ENCODE measurements at regions not wholly inside any gene's neighbourhood (a gene's known extent, or its start where the extent isn't known, plus 50 kb on each side); places are given as distances from the start of the nearest gene placed in this dataset.
"Not testable (repeated sequence)": the region's sequence is repeated elsewhere in the genome, so short reads cannot be mapped to it uniquely, and the experiment has no call there.

DNA sequence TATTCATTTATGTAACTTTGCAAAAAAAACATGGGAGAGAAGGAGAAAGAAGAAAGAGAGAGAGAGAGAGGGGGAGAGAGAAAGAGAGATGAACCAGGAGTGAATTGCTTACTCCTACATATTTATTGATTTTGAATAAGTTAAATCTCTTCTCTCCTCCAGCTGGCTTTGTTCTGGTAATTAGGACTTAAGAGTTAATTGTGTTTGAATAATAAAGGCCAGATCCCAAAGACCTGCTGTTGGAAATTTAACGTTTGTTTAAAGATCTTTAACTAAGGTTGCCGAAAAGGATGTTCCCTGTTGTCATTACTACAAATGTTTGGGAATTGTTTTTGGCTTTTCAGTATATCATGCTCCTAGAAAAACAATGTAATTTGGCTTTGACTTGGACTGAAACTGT lies 473.0 kb downstream of the TUSC1 start:
- H3K27me3 Mint-ChIP-seq, result no peaks in the 10 kb centered on the region
- H3K4me1 Mint-ChIP-seq, result no peaks in the 10 kb centered on the region
- no peak for ATAC-seq (replicated peaks)
- no peak overlapping the region for H3K27ac Mint-ChIP-seq
- H3K4me3 Mint-ChIP-seq, result no peak overlapping the region
- H3K36me3 Mint-ChIP-seq (ENCODE audit: low read depth), result no peaks in the 10 kb centered on the region
- peaks cover 25% of the 10 kb centered on the region for H3K9me3 Mint-ChIP-seq

DNA sequence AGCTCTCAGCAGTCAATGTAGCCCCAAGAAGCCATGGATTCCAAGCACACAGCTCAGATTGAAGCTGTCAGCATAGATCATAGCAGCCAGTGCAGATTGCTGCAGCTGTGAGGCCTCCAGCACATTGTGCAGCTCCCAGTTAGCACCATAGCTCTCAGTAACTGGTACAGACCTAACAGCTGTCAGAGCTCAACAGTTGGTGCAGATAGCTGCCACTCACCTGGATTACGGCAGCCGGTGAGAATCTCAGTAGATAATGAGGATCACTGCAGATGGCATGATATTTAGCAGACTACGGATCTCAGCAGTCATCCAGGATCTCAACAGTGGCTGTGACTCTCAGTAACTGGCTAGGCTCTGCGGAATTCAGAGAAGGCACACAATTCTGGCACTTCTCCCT lies 500.4 kb downstream of the TUSC1 start:
- H3K27me3 Mint-ChIP-seq, result no peaks in the 10 kb centered on the region
- H3K4me3 Mint-ChIP-seq, result no peak overlapping the region
- ATAC-seq (replicated peaks), result no peak
- no peak overlapping the region for H3K27ac Mint-ChIP-seq
- no peaks in the 10 kb centered on the region for H3K4me1 Mint-ChIP-seq
- H3K36me3 Mint-ChIP-seq (ENCODE audit: low read depth), result no peaks in the 10 kb centered on the region
- H3K9me3 Mint-ChIP-seq, result peaks cover 29% of the 10 kb centered on the region

DNA sequence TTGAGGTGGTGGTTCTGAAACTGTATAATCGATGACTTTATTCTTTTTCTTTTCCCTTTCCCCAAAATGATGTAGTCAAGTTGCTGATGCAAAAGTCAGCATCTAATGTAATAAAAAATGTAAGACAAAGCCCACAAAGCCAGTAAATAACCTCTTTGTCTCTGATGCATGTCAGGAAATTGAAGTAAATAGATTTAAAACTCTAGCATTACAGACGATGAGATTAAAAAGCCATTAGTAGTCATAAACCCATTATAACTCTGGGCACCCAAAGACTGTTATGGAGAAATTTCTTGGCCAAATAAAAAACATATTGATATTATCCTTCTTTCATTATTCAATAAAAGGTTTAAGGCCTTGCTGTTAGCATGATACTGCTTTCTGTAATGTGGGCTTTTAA lies 548.7 kb downstream of the TUSC1 start:
- Mint-ChIP-seq H3K27me3 (no peaks in the 10 kb centered on the region), H3K9me3 (peaks cover 18% of the 10 kb centered on the region), H3K27ac (no peak overlapping the region), H3K36me3 (ENCODE audit: low read depth) (no peaks in the 10 kb centered on the region), H3K4me1 (no peaks in the 10 kb centered on the region), H3K4me3 (no peak overlapping the region)
- ATAC-seq (replicated peaks), result no peak

DNA sequence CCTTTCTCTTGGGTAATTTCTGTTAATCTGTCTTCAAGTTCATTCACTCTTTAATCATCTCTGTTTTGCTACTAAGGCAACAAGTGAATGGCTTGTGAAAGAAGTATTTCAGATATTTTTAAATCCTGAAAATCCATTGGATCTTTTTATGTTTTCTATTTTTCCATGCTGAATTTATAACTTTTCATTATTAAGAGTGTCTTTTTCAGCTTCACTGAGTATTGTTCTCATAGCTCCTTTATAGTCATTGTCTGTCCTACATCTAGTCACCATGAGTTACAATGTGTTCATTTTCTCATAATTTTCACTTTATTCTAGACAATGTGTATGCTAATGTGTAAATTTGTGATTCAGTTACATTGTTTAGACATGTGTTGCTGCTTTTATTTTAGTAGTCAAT lies 556.4 kb downstream of the TUSC1 start:
- Mint-ChIP-seq H3K27me3 (no peaks in the 10 kb centered on the region), H3K4me1 (no peaks in the 10 kb centered on the region), H3K4me3 (no peak overlapping the region), H3K27ac (no peak overlapping the region), H3K36me3 (ENCODE audit: low read depth) (no peaks in the 10 kb centered on the region), H3K9me3 (peaks cover 23% of the 10 kb centered on the region)
- ATAC-seq (replicated peaks), result no peak

DNA sequence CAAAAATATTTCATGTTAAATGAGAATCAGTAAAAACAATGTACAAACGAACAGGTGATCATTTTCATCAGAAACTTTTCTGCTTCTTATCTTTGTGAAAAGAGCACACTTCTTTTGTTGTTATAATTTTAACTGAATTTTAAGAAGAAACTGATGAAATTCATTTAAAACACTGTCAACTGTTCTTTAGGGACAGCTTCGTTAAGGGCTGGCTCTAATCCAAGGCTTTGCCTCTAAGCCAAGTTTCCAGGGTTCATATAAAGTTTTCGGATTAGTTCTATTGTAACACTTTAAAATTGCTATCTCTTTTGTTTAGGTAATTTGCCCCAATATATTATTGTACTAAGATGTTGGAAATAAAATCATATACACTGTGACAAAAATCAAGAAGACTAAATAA lies 559.2 kb downstream of the TUSC1 start:
- H3K27ac Mint-ChIP-seq, result no peak overlapping the region
- H3K9me3 Mint-ChIP-seq, result peaks cover 24% of the 10 kb centered on the region
- H3K4me1 Mint-ChIP-seq, result no peaks in the 10 kb centered on the region

DNA sequence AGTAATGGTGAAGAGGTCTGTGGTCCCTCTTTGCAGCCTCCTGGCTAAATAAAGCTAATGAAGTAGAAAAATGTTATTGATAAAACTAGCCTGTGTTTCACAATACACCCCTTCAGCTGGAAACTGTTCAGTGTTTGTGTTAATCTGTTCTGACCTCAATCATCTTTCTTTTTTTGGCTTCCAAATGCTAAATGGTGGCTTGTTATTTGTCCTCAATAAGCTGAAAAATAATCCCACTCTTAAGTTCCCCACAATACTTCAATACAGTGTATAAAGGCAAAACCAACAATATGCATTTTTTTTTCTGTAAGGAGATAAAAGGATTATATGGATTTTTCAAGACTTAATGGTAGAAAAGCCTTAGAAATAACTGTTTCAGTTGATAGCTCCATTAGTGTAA lies 560.5 kb downstream of the TUSC1 start:
- Mint-ChIP-seq H3K27me3 (no peaks in the 10 kb centered on the region), H3K9me3 (peaks cover 28% of the 10 kb centered on the region), H3K4me1 (no peaks in the 10 kb centered on the region), H3K36me3 (ENCODE audit: low read depth) (no peaks in the 10 kb centered on the region), H3K27ac (no peak overlapping the region), H3K4me3 (no peak overlapping the region)
- ATAC-seq (replicated peaks), result no peak

More for the DNA sequence above, 559.2 kb downstream of the TUSC1 start:
- Mint-ChIP-seq H3K4me3 (no peak overlapping the region), H3K36me3 (ENCODE audit: low read depth) (no peaks in the 10 kb centered on the region), H3K27me3 (no peaks in the 10 kb centered on the region)
- ATAC-seq (replicated peaks), result no peak

DNA sequence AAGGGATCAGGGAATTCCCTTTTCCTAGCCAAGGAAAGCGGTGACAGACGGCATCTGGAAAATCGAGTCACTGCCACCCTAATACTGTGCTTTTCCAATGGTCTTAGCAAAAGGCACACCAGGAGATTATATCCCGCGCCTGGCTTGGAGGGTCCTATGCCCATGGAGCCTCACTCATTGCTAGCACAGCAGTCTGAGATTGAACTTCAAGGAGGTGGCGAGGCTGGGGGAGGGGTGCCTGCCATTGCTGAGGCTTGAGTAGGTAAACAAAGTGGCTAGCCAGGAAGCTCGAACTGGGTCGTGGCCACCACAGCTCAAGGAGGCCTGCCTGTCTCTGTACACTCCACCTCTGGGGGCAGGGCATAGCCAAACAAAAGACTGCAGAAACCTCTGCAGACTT lies 556.5 kb upstream of the IZUMO3 start:
- H3K4me3 Mint-ChIP-seq; H3K27ac Mint-ChIP-seq; ATAC-seq (replicated peaks): not testable (repeated sequence)

DNA sequence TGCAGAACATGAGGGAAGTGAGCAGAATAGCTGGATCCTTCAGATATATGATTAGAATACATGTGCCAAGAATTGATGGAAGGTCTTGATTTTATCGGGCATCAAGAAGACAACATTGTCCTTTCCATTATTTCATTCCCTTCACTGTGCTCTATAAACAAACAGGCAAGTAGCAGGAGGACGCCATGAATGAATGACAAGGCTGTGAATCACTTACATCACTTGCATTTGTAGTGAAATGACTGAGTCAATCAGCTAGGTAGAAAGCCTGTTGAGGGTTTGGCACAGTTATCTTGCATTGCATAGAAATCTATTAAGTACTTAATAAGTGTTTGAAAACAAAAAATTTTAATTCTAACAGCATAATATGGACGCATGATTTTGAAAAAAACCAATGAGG lies 548.8 kb upstream of the IZUMO3 start:
- no peak for ATAC-seq (replicated peaks)
- Mint-ChIP-seq H3K9me3 (peaks cover 16% of the 10 kb centered on the region), H3K27me3 (no peaks in the 10 kb centered on the region), H3K27ac (no peak overlapping the region), H3K36me3 (ENCODE audit: low read depth) (no peaks in the 10 kb centered on the region), H3K4me3 (no peak overlapping the region), H3K4me1 (no peaks in the 10 kb centered on the region)

More for the DNA sequence above, 556.5 kb upstream of the IZUMO3 start:
- not testable (repeated sequence) for H3K36me3 Mint-ChIP-seq (ENCODE audit: low read depth); H3K4me1 Mint-ChIP-seq; H3K27me3 Mint-ChIP-seq; H3K9me3 Mint-ChIP-seq

DNA sequence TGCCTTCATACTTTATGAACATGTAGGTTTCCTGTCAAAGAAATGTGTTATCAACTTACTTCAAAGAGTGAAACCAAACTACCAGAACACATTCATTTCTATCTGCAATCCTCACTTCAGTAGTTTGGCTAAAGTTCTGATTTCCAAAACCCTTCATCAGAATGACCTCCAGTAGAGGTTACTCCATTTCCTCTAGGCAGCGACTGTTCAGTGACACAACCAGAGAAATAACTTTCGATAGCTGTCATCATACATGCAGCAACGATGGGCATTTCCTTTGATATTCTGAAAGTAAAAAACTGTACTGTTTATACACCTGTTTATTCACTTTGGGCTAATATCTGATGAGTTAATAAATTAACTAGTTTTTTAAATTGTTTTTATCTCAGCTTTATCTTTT lies 532.5 kb upstream of the IZUMO3 start:
- no peaks in the 10 kb centered on the region for H3K4me1 Mint-ChIP-seq
- H3K27me3 Mint-ChIP-seq, result no peaks in the 10 kb centered on the region
- peaks cover 26% of the 10 kb centered on the region for H3K9me3 Mint-ChIP-seq
- no peaks in the 10 kb centered on the region for H3K36me3 Mint-ChIP-seq (ENCODE audit: low read depth)
- ATAC-seq (replicated peaks), result no peak
- no peak overlapping the region for H3K4me3 Mint-ChIP-seq
- H3K27ac Mint-ChIP-seq, result no peak overlapping the region

DNA sequence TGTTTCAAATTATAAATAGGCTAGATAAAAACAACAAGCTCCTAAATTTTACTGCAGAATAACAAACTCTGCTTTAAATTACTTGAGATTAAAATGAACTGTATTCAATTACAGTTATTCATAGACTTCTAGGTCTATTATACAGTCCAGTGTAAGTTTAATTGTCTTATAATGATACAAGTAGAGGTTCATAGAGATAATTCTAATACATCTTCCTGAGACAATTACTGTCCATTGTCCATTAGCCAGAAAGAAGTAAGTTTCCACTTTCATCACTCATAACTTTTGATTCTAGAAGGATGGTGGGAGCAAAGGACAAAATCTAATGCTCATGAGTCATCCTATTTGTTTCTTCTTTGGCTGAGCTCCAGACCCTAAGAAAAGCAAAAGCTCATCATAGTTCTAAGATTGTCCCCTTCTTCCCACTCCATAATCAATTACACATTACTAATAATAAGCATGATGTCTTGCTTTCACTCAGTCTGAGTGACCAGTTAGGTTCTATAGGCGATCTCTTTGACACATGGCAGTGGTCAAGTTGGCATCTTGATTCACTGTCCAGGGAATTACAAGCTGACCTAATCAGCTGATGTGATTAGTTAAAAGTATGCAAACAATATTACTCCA lies 502.5 kb upstream of the IZUMO3 start:
- Mint-ChIP-seq H3K9me3 (peaks cover 9% of the 10 kb centered on the region), H3K27ac (no peak overlapping the region), H3K36me3 (ENCODE audit: low read depth) (no peaks in the 10 kb centered on the region), H3K4me1 (no peaks in the 10 kb centered on the region), H3K4me3 (no peak overlapping the region), H3K27me3 (no peaks in the 10 kb centered on the region)
- no peak for ATAC-seq (replicated peaks)

DNA sequence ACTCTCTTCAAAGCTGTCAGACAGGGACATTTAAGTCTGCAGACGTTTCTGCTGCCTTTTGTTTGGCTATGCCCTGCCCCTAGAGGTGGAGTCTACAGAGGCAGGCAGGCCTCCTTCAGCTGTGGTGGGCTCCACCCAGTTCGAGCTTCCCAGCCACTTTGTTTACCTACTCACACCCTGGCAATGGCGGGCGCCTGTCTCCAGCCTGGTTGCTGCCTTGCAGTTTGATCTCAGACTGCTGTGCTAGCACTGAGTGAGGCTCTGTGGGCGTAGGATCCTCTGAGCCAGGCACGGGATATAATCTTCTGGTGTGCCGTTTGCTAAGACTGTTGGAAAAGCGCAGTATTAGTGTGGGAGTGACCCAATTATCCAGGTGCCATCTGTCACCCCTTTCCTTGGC lies 499.8 kb upstream of the IZUMO3 start:
- H3K27me3 Mint-ChIP-seq; H3K4me1 Mint-ChIP-seq; H3K36me3 Mint-ChIP-seq (ENCODE audit: low read depth); H3K4me3 Mint-ChIP-seq; ATAC-seq (replicated peaks); H3K27ac Mint-ChIP-seq: not testable (repeated sequence)
- H3K9me3 Mint-ChIP-seq, result peaks cover 11% of the 10 kb centered on the region

DNA sequence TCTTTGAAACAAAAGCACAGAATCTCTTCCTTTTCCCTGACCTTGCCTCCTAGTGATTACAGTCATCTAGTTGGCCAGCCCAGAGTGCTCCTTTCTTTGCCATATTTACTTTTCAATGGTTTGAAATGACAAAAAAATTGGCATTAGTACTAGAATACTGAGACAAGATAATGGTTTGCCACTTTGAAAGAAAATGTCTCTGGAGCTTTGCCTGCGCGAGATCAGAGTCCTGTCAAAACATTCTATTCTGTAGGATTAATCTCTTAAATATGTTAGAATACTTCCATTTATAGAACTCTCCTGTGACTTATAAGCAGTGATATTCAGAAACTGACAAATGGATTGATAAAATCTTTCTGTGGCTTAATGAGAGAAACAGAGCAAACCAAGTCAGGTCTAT lies 484.0 kb upstream of the IZUMO3 start:
- H3K27me3 Mint-ChIP-seq, result no peaks in the 10 kb centered on the region
- ATAC-seq (replicated peaks), result no peak
- H3K36me3 Mint-ChIP-seq (ENCODE audit: low read depth), result no peaks in the 10 kb centered on the region
- H3K4me3 Mint-ChIP-seq, result no peak overlapping the region
- H3K9me3 Mint-ChIP-seq, result peaks cover 7% of the 10 kb centered on the region
- H3K27ac Mint-ChIP-seq, result no peak overlapping the region
- H3K4me1 Mint-ChIP-seq, result no peaks in the 10 kb centered on the region

DNA sequence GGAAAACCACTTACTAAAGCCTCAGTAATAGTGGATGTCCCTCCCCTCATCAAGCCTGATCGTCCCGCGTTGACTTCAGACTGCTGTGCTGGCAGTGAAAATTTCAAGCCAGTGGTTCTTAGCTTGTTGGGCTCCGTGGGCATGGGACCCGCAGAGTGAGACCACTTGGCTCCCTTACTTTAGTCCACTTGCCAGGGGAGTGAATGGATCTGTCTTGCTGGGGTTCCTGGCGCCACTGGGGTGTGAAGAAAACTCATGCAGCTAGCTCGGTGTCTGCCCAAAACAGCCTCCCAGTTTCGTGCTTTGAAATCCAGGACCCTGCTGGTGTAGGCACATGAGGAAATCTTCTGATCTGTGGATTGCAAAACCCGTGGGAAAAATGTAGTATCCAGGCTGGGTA lies 480.0 kb upstream of the IZUMO3 start:
- Mint-ChIP-seq H3K27me3 (no peaks in the 10 kb centered on the region), H3K27ac (no peak overlapping the region), H3K9me3 (peaks cover 26% of the 10 kb centered on the region), H3K36me3 (ENCODE audit: low read depth) (no peaks in the 10 kb centered on the region), H3K4me1 (no peaks in the 10 kb centered on the region), H3K4me3 (no peak overlapping the region)
- no peak for ATAC-seq (replicated peaks)

DNA sequence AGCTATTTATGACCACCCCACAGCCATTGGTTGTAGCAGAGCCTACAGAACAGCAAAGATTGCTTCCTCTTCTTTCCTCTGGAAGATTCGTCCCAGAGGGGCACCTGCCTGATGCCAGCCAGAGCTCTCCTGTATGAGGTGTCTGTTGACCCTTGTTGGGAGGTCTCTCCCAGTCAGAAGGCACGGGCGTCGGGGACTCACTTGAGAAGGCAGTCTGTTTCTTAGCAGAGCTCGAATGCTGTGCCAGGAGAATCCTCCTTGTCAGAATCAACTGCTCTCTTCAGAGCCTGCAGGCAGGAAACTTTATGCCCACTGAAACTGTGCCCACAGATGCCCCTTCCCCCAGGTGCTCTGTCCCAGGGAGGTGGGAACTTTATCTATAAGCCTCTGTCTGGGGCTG lies 479.5 kb upstream of the IZUMO3 start:
- Mint-ChIP-seq H3K36me3 (ENCODE audit: low read depth) (no peaks in the 10 kb centered on the region), H3K4me1 (no peaks in the 10 kb centered on the region), H3K27me3 (no peaks in the 10 kb centered on the region), H3K4me3 (no peak overlapping the region), H3K9me3 (peaks cover 25% of the 10 kb centered on the region), H3K27ac (no peak overlapping the region)
- no peak for ATAC-seq (replicated peaks)

DNA sequence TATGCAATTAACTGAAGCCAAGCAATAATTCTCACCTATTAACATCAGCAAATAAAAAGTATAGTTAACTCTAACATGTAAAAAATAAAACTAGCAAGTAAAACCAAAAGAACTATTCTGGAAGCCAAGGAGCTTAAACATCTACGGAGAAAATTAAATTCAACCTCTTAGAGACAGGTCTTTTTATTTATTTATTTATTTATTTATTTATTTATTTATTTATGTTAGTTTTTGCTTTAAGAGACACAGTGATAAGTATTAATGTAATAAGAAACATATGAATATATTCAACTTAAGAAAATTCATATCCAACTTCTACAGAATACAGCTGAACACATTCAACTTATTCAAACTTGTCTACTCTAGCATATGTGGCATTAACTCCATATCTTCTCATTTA lies 472.1 kb upstream of the IZUMO3 start:
- Mint-ChIP-seq H3K27me3 (no peaks in the 10 kb centered on the region), H3K4me3 (no peak overlapping the region), H3K9me3 (peaks cover 18% of the 10 kb centered on the region), H3K36me3 (ENCODE audit: low read depth) (no peaks in the 10 kb centered on the region), H3K27ac (no peak overlapping the region), H3K4me1 (no peaks in the 10 kb centered on the region)
- ATAC-seq (replicated peaks), result no peak

DNA sequence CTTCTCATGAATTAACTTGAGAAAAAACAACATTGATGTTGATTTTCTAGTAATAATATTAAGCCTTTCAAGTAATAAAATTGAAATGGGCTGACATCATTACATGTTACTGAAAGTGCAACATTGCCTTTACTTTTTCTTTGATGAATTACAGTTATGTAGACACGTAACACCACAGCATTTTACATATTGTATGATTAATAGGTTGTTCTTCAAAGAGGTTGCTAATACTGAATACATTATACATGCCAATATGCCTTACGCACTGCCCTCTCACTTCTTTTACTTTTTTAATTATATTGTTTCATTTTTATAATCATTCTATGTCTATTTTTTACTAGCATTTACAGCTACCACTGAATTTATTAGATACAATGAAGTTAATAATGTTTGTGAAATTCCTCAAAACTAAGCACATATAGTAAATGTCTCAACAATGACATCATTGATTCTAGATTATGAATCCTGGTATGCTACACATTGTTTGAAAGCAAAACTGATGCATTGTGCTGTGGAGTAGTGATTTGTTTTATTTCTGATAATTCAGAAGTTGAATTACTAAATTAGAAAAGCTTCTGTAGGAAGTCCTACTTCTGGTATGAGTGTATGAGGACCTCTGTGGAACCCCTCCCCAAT lies 464.4 kb upstream of the IZUMO3 start:
- Mint-ChIP-seq H3K4me1 (no peaks in the 10 kb centered on the region), H3K4me3 (no peak overlapping the region), H3K27me3 (no peaks in the 10 kb centered on the region), H3K9me3 (peaks cover 3% of the 10 kb centered on the region), H3K36me3 (ENCODE audit: low read depth) (no peaks in the 10 kb centered on the region), H3K27ac (no peak overlapping the region)
- no peak for ATAC-seq (replicated peaks)

Measured in activated T-helper 17 cell treated with anti-CD3 and anti-CD28 coated beads, Interleukin-2, amount 50 U/mL, for 72 hours (primary cell).